OCI-LY7 (cell line): ENCODE measurements at regions not wholly inside any gene's neighbourhood (a gene's known extent, or its start where the extent isn't known, plus 50 kb on each side); places are given as distances from the start of the nearest gene placed in this dataset.
"Not testable (repeated sequence)": the region's sequence is repeated elsewhere in the genome, so short reads cannot be mapped to it uniquely, and the experiment has no call there.

Experiments
- BruUV-seq: library from RNA; stranded (reverse); fragments of 400-500 nt; replicated peaks from 2 replicates; lab custom pipeline; 2021; lab: Mats Ljungman, UMichigan
- CTCF ChIA-PET: fragments of 300-600 bp; sonication (Branson Sonifier 250); formaldehyde crosslinking; loops from one replicate; lab custom pipeline; 2022; ENCODE audit warnings: antibody characterized with exemption; ENCODE audit not compliant: unreplicated experiment; lab: Charles Lee
- POLR2A ChIA-PET: fragments of 300-600 bp; sonication (Branson Sonifier 250); formaldehyde crosslinking; loops from one replicate; lab custom pipeline; 2022; ENCODE audit warnings: antibody characterized with exemption; lab: Charles Lee
- DNase-seq: peaks from one replicate; pipeline ENCODE4 v3.0.0-alpha.2; 2015; ENCODE audit warnings: low spot score
- H2AFZ ChIP-seq: fragments of 200-600 bp; sonication (generic), shearing (Covaris generic); 2 replicates; pipeline ENCODE4 v1.6.1; 2014; ENCODE audit warnings: mild to moderate bottlenecking, antibody characterized with exemption, low read length, moderate library complexity
- H3K27ac ChIP-seq: fragments of 200-600 bp; sonication (generic); 2 replicates; pipeline ENCODE4 v1.5.1; 2014; ENCODE audit warnings: mixed run types, low read depth, mild to moderate bottlenecking, moderate library complexity, low read length, inconsistent platforms; ENCODE audit not compliant: poor library complexity, severe bottlenecking
- H3K36me3 ChIP-seq: fragments of 200-600 bp; sonication (generic); 2 replicates; pipeline ENCODE4 v1.6.1; 2014; ENCODE audit warnings: mild to moderate bottlenecking, antibody characterized with exemption, low read length, moderate library complexity, mixed read lengths; ENCODE audit not compliant: insufficient read depth
- H3K4me1 ChIP-seq: fragments of 200-600 bp; sonication (generic); 2 replicates; pipeline ENCODE4 v1.5.1; 2014; ENCODE audit warnings: mild to moderate bottlenecking, low read length; ENCODE audit not compliant: insufficient read depth, poor library complexity, severe bottlenecking
- H3K4me2 ChIP-seq: fragments of 200-600 bp; sonication (generic); 2 replicates; pipeline ENCODE4 v1.6.1; 2014; ENCODE audit warnings: mild to moderate bottlenecking, low read length
- H3K4me3 ChIP-seq: fragments of 200-600 bp; sonication (generic); 2 replicates; pipeline ENCODE4 v1.5.1; 2014; ENCODE audit warnings: mild to moderate bottlenecking, low read depth, low read length; ENCODE audit not compliant: poor library complexity, severe bottlenecking
- H3K79me2 ChIP-seq: fragments of 200-600 bp; sonication (generic); 2 replicates; pipeline ENCODE4 v1.6.1; 2016; ENCODE audit warnings: low read depth, mild to moderate bottlenecking, low read length, moderate library complexity, mixed read lengths; ENCODE audit not compliant: insufficient read depth
- H3K9me2 ChIP-seq: fragments of 200-600 bp; sonication (generic); 2 replicates; pipeline ENCODE4 v1.6.1; 2016; ENCODE audit warnings: mild to moderate bottlenecking, low read length, mixed read lengths; ENCODE audit not compliant: insufficient read depth
- H3K9me3 ChIP-seq: fragments of 200-600 bp; sonication (generic); 2 replicates; pipeline ENCODE4 v1.6.1; 2014; ENCODE audit warnings: mild to moderate bottlenecking, mixed run types, low read length, mixed read lengths
- H4K20me1 ChIP-seq: fragments of 200-600 bp; sonication (generic); 2 replicates; pipeline ENCODE4 v1.6.1; 2014; ENCODE audit warnings: mild to moderate bottlenecking, antibody characterized with exemption, low read length, moderate library complexity, mixed read lengths; ENCODE audit not compliant: insufficient read depth
- intact Hi-C: fragments of 100-400 bp; cut with micrococcal nuclease; formaldehyde crosslinking; loops from one replicate; pipeline ENCODE4 v1.10.0; 2022; ENCODE audit not compliant: unreplicated experiment

GRCh38 chr9:39573024-39574022 is 217.9 kb downstream of the SPATA31A1 start:
- H3K9me2 ChIP-seq, intact Hi-C loops, H3K36me3 ChIP-seq, H4K20me1 ChIP-seq, H3K27ac ChIP-seq, H3K4me3 ChIP-seq, H3K9me3 ChIP-seq, H3K4me2 ChIP-seq, H3K79me2 ChIP-seq, DNase-seq, POLR2A ChIA-PET, H3K4me1 ChIP-seq, H2AFZ ChIP-seq, CTCF ChIA-PET, BruUV-seq: not testable (repeated sequence)

GRCh38 chr9:39579000-39579399 is 223.5 kb downstream of the SPATA31A1 start:
- H3K27ac ChIP-seq, H3K9me3 ChIP-seq, H4K20me1 ChIP-seq, DNase-seq, CTCF ChIA-PET, H3K9me2 ChIP-seq, BruUV-seq, H3K4me3 ChIP-seq, POLR2A ChIA-PET, H3K79me2 ChIP-seq, H3K4me1 ChIP-seq, H2AFZ ChIP-seq, H3K4me2 ChIP-seq, H3K36me3 ChIP-seq, intact Hi-C loops: not testable (repeated sequence)

- H3K79me2 ChIP-seq, H3K9me2 ChIP-seq, H3K27ac ChIP-seq, intact Hi-C loops, H4K20me1 ChIP-seq, CTCF ChIA-PET, H3K4me3 ChIP-seq, DNase-seq, H2AFZ ChIP-seq, H3K9me3 ChIP-seq, H3K36me3 ChIP-seq, H3K4me2 ChIP-seq, POLR2A ChIA-PET, H3K4me1 ChIP-seq, BruUV-seq: not testable (repeated sequence)
Observed at GRCh38 chr9:39581296-39581695, 225.8 kb downstream of the SPATA31A1 start.

GRCh38 chr9:39582677-39583412 is 227.4 kb downstream of the SPATA31A1 start:
- DNase-seq, BruUV-seq, H3K4me3 ChIP-seq, H3K79me2 ChIP-seq, H3K9me3 ChIP-seq, intact Hi-C loops, H3K4me1 ChIP-seq, H4K20me1 ChIP-seq, H3K36me3 ChIP-seq, H3K9me2 ChIP-seq, H2AFZ ChIP-seq, POLR2A ChIA-PET, H3K4me2 ChIP-seq, CTCF ChIA-PET, H3K27ac ChIP-seq: not testable (repeated sequence)

- CTCF ChIA-PET, POLR2A ChIA-PET: not testable (repeated sequence)
Observed at GRCh38 chr9:39583413-39583747, 227.9 kb downstream of the SPATA31A1 start.

GRCh38 chr9:39585233-39585632 is 229.8 kb downstream of the SPATA31A1 start:
- H3K79me2 ChIP-seq, H4K20me1 ChIP-seq, H3K27ac ChIP-seq, H3K9me2 ChIP-seq, POLR2A ChIA-PET, H2AFZ ChIP-seq, DNase-seq, H3K9me3 ChIP-seq, intact Hi-C loops, CTCF ChIA-PET, H3K36me3 ChIP-seq, H3K4me3 ChIP-seq, H3K4me2 ChIP-seq, BruUV-seq, H3K4me1 ChIP-seq: not testable (repeated sequence)

More at GRCh38 chr9:39583413-39583747, 227.9 kb downstream of the SPATA31A1 start:
- H3K4me1 ChIP-seq, H3K79me2 ChIP-seq, H3K36me3 ChIP-seq, H2AFZ ChIP-seq, H4K20me1 ChIP-seq, H3K4me2 ChIP-seq, H3K9me3 ChIP-seq, BruUV-seq, H3K9me2 ChIP-seq, H3K27ac ChIP-seq, intact Hi-C loops, H3K4me3 ChIP-seq, DNase-seq: not testable (repeated sequence)
